Right lobe of liver (tissue), 6 donors: ENCODE measurements at regions not wholly inside any gene's neighbourhood (a gene's known extent, or its start where the extent isn't known, plus 50 kb on each side); places are given as distances from the start of the nearest gene placed in this dataset.
A peak's percentile ranks its signal among the peaks of the same experiment; 100 is the strongest.

ENCODE experiments used
- ATAC-seq, 4 donors: fragments of 200-7000 bp; cut with Tn5 transposase; one replicate each; pipeline ENCODE4 v1.9.1; 2020; ENCODE audit warnings: mild to moderate bottlenecking in 4 of 4, moderate library complexity in 4 of 4
- DNase-seq, 3 donors: peaks; one replicate each; pipeline ENCODE4 v3.0.0-alpha.2; 2020
- H3K27ac ChIP-seq, 3 donors: fragments of 200-600 bp; one replicate each; pipeline ENCODE4 v1.8.0; 2022
- H3K27me3 ChIP-seq, 2 donors: fragments of 200-600 bp; one replicate each; pipeline ENCODE4 v1.8.0; 2022
- H3K36me3 ChIP-seq, 4 donors: fragments of 200-600 bp; sonication (generic) in 1 of 4; one replicate each; pipeline versions ENCODE4 v1.5.1 to v1.8.0; 2017 to 2022; ENCODE audit warnings: control low read depth in 1 of 4
- H3K4me1 ChIP-seq, 4 donors: fragments of 200-600 bp; sonication (generic) in 1 of 4; one replicate each; pipeline versions ENCODE4 v1.5.1 to v1.8.0; 2017 to 2022; ENCODE audit warnings: control low read depth in 1 of 4
- H3K4me3 ChIP-seq, 3 donors: fragments of 200-600 bp; one replicate each; pipeline ENCODE4 v1.8.0; 2022
- H3K9me3 ChIP-seq, 4 donors: fragments of 200-600 bp; sonication (generic) in 1 of 4; one replicate each; pipeline versions ENCODE4 v1.5.1 to v1.8.0; 2017 to 2022; ENCODE audit warnings: control low read depth in 1 of 4
- CTCF ChIP-seq, 4 donors: fragments of 200-600 bp in 3 of 4; fragments of 450-650 bp in 1 of 4; IDR thresholded peaks; one replicate each; pipeline versions ENCODE4 v1.5.1 to v1.8.0; 2016 to 2022; ENCODE audit warnings: antibody characterized with exemption in 4 of 4, mild to moderate bottlenecking in 2 of 4
- POLR2A ChIP-seq: fragments of 450-650 bp; IDR thresholded peaks from one replicate; pipeline ENCODE4 v1.6.1; 2017; ENCODE audit warnings: antibody characterized with exemption, mild to moderate bottlenecking
- WGBS: methylation state at CpG from one replicate; pipeline ENCODE4 v1.1.6; 2018; ENCODE audit warnings: low coverage, low lambda C conversion rate; ENCODE audit not compliant: insufficient coverage; ENCODE audit errors: missing lambda C conversion rate; 5-methylcytosine and 5-hydroxymethylcytosine counted together
- intact Hi-C, 2 donors: fragments of 100-400 bp; cut with DNase I; formaldehyde crosslinking; loops; one replicate each; pipeline versions ENCODE4 v1.11.2 to v1.14.1; 2022
- donor health status: DM: no; HTN: yes; CAD: no.
- donor health status: DM: no; HTN: no; CAD: no.
- donor health status: DM: no; HTN: no; CAD: no.
- donor health status: DM: no; HTN: yes; CAD: no.
- donor health status: DM: no; HTN: yes; CAD: no.

- no peak for ATAC-seq
- no peaks in the 10 kb centered on the region for H3K4me1 ChIP-seq
- no peak for DNase-seq
- intact Hi-C loops = no loop called here
- H3K27ac ChIP-seq = no peak overlapping the region
- no peaks in the 10 kb centered on the region for H3K36me3 ChIP-seq
- H3K27me3 ChIP-seq = no peaks in the 10 kb centered on the region
- no peaks in the 10 kb centered on the region for H3K9me3 ChIP-seq
- H3K4me3 ChIP-seq = no peak overlapping the region
- 100% methylated on average over 2 of the region's 5 CpGs for WGBS
- TF ChIP-seq POLR2A (no peak), CTCF (IDR thresholded peaks at IDR 0.05) (no peak)
Observed at GRCh38 chr12:78560633-78561032, 303.9 kb upstream of the SYT1 start.

- no peaks in the 10 kb centered on the region for H3K27me3 ChIP-seq
- TF ChIP-seq CTCF (IDR thresholded peaks at IDR 0.05) (peak in 3 of 4 donors; percentile 22 to 35 (median 31)), POLR2A (no peak)
- H3K27ac ChIP-seq = no peak overlapping the region
- peak in 2 of 4 donors; percentile 24 to 41 for ATAC-seq
- intact Hi-C loops = no loop called here
- H3K9me3 ChIP-seq = no peaks in the 10 kb centered on the region
- H3K36me3 ChIP-seq = no peaks in the 10 kb centered on the region
- DNase-seq = no peak
- WGBS = 49% methylated on average over 2 of the region's 2 CpGs
- no peak overlapping the region for H3K4me3 ChIP-seq
- H3K4me1 ChIP-seq = no peaks in the 10 kb centered on the region
Observed at GRCh38 chr12:78562368-78563205, 302.0 kb upstream of the SYT1 start.

- Histone ChIP-seq H3K27me3 (no peaks in the 10 kb centered on the region), H3K4me3 (no peak overlapping the region), H3K9me3 (no peaks in the 10 kb centered on the region), H3K4me1 (no peaks in the 10 kb centered on the region), H3K27ac (no peak overlapping the region), H3K36me3 (no peaks in the 10 kb centered on the region)
- intact Hi-C loops = no loop called here
- TF ChIP-seq POLR2A (no peak), CTCF (IDR thresholded peaks at IDR 0.05) (no peak)
- DNase-seq (no peak), ATAC-seq (no peak)
- WGBS = 46% methylated on average over 3 of the region's 3 CpGs
Observed at GRCh38 chr12:78563826-78564225, 300.7 kb upstream of the SYT1 start.

GRCh38 chr12:78566456-78566855 is 298.1 kb upstream of the SYT1 start:
- Histone ChIP-seq H3K27ac (no peak overlapping the region), H3K27me3 (no peaks in the 10 kb centered on the region), H3K4me3 (no peak overlapping the region), H3K36me3 (no peaks in the 10 kb centered on the region), H3K4me1 (no peaks in the 10 kb centered on the region), H3K9me3 (no peaks in the 10 kb centered on the region)
- 37% methylated on average over 3 of the region's 3 CpGs for WGBS
- no peak for ATAC-seq
- DNase-seq = no peak
- intact Hi-C loops = no loop called here
- no peak for TF ChIP-seq POLR2A
- no peak for TF ChIP-seq CTCF (IDR thresholded peaks at IDR 0.05)
